Glomerular visceral epithelial cell (primary cell): ENCODE measurements at regions not wholly inside any gene's neighbourhood (a gene's known extent, or its start where the extent isn't known, plus 50 kb on each side); places are given as distances from the start of the nearest gene placed in this dataset.

Experiments
- DNase-seq: peaks from one replicate; pipeline ENCODE4 v3.0.0-alpha.2; 2016; ENCODE audit errors: extremely low spot score

GRCh38 chr18:76546088-76546435 is 51.0 kb upstream of the ZNF516 start:
- no peak for DNase-seq

GRCh38 chr18:76545433-76546087 is 50.5 kb upstream of the ZNF516 start:
- DNase-seq, result no peak

- no peak for DNase-seq
Observed at GRCh38 chr18:76544511-76545345, 49.7 kb upstream of the ZNF516 start.
